ENCODE measurements at regions not wholly inside any gene's neighbourhood (a gene's known extent, or its start where the extent isn't known, plus 50 kb on each side); places are given as distances from the start of the nearest gene placed in this dataset.

- H3K36me3 ChIP-seq (ENCODE audit: control insufficient read depth, insufficient read depth, low read length) = no peaks in the 10 kb centered on the region
- H3K4me1 ChIP-seq (ENCODE audit: control insufficient read depth, insufficient read depth, low read length, poor library complexity, severe bottlenecking) = no peaks in the 10 kb centered on the region
- H3K9me3 ChIP-seq (ENCODE audit: control insufficient read depth, low read length) = no peaks in the 10 kb centered on the region
- H3K27ac ChIP-seq (ENCODE audit: insufficient read depth, low read length, poor library complexity, severe bottlenecking) = no peak overlapping the region
- no peak for DNase-seq
- H3K27me3 ChIP-seq (replicated peaks; ENCODE audit: control insufficient read depth, insufficient read depth, low read length, poor library complexity, severe bottlenecking) = no peaks in the 10 kb centered on the region
- H3K4me3 ChIP-seq (ENCODE audit: insufficient read depth, low read depth, low read length, poor library complexity, severe bottlenecking) = no peak overlapping the region
Observed at GRCh38 chr22:22976033-22976922, 88.7 kb downstream of the IGLL5 start.

- no peak for DNase-seq
- H3K4me3 ChIP-seq (ENCODE audit: insufficient read depth, low read depth, low read length, poor library complexity, severe bottlenecking) = no peak overlapping the region
- no peaks in the 10 kb centered on the region for H3K27me3 ChIP-seq (replicated peaks; ENCODE audit: control insufficient read depth, insufficient read depth, low read length, poor library complexity, severe bottlenecking)
- no peak overlapping the region for H3K27ac ChIP-seq (ENCODE audit: insufficient read depth, low read length, poor library complexity, severe bottlenecking)
- no peaks in the 10 kb centered on the region for H3K4me1 ChIP-seq (ENCODE audit: control insufficient read depth, insufficient read depth, low read length, poor library complexity, severe bottlenecking)
- no peaks in the 10 kb centered on the region for H3K9me3 ChIP-seq (ENCODE audit: control insufficient read depth, low read length)
- no peaks in the 10 kb centered on the region for H3K36me3 ChIP-seq (ENCODE audit: control insufficient read depth, insufficient read depth, low read length)
Observed at GRCh38 chr22:22977479-22978200, 90.0 kb downstream of the IGLL5 start.

- Histone ChIP-seq H3K27ac (ENCODE audit: insufficient read depth, low read length, poor library complexity, severe bottlenecking) (no peak overlapping the region), H3K4me1 (ENCODE audit: control insufficient read depth, insufficient read depth, low read length, poor library complexity, severe bottlenecking) (no peaks in the 10 kb centered on the region), H3K4me3 (ENCODE audit: insufficient read depth, low read depth, low read length, poor library complexity, severe bottlenecking) (no peak overlapping the region), H3K9me3 (ENCODE audit: control insufficient read depth, low read length) (no peaks in the 10 kb centered on the region), H3K36me3 (ENCODE audit: control insufficient read depth, insufficient read depth, low read length) (no peaks in the 10 kb centered on the region), H3K27me3 (replicated peaks; ENCODE audit: control insufficient read depth, insufficient read depth, low read length, poor library complexity, severe bottlenecking) (no peaks in the 10 kb centered on the region)
- DNase-seq = no peak
Observed at GRCh38 chr22:22978637-22979036, 91.0 kb downstream of the IGLL5 start.

GRCh38 chr22:22979121-22979724, 91.1 kb upstream of the GNAZ start:
- Histone ChIP-seq H3K4me3 (ENCODE audit: insufficient read depth, low read depth, low read length, poor library complexity, severe bottlenecking) (no peak overlapping the region), H3K9me3 (ENCODE audit: control insufficient read depth, low read length) (no peaks in the 10 kb centered on the region), H3K27ac (ENCODE audit: insufficient read depth, low read length, poor library complexity, severe bottlenecking) (no peak overlapping the region), H3K4me1 (ENCODE audit: control insufficient read depth, insufficient read depth, low read length, poor library complexity, severe bottlenecking) (no peaks in the 10 kb centered on the region), H3K27me3 (replicated peaks; ENCODE audit: control insufficient read depth, insufficient read depth, low read length, poor library complexity, severe bottlenecking) (no peaks in the 10 kb centered on the region), H3K36me3 (ENCODE audit: control insufficient read depth, insufficient read depth, low read length) (no peaks in the 10 kb centered on the region)
- DNase-seq = no peak

- Histone ChIP-seq H3K27me3 (replicated peaks; ENCODE audit: control insufficient read depth, insufficient read depth, low read length, poor library complexity, severe bottlenecking) (no peaks in the 10 kb centered on the region), H3K27ac (ENCODE audit: insufficient read depth, low read length, poor library complexity, severe bottlenecking) (no peak overlapping the region), H3K36me3 (ENCODE audit: control insufficient read depth, insufficient read depth, low read length) (no peaks in the 10 kb centered on the region), H3K4me1 (ENCODE audit: control insufficient read depth, insufficient read depth, low read length, poor library complexity, severe bottlenecking) (no peaks in the 10 kb centered on the region), H3K9me3 (ENCODE audit: control insufficient read depth, low read length) (no peaks in the 10 kb centered on the region), H3K4me3 (ENCODE audit: insufficient read depth, low read depth, low read length, poor library complexity, severe bottlenecking) (no peak overlapping the region)
- no peak for DNase-seq
Observed at GRCh38 chr22:22979954-22980353, 90.4 kb upstream of the GNAZ start.

- no peak for DNase-seq
- Histone ChIP-seq H3K36me3 (ENCODE audit: control insufficient read depth, insufficient read depth, low read length) (no peaks in the 10 kb centered on the region), H3K4me3 (ENCODE audit: insufficient read depth, low read depth, low read length, poor library complexity, severe bottlenecking) (no peak overlapping the region), H3K9me3 (ENCODE audit: control insufficient read depth, low read length) (no peaks in the 10 kb centered on the region), H3K27me3 (replicated peaks; ENCODE audit: control insufficient read depth, insufficient read depth, low read length, poor library complexity, severe bottlenecking) (no peaks in the 10 kb centered on the region), H3K27ac (ENCODE audit: insufficient read depth, low read length, poor library complexity, severe bottlenecking) (no peak overlapping the region), H3K4me1 (ENCODE audit: control insufficient read depth, insufficient read depth, low read length, poor library complexity, severe bottlenecking) (no peaks in the 10 kb centered on the region)
Observed at GRCh38 chr22:22981670-22982571, 88.4 kb upstream of the GNAZ start.

- H3K9me3 ChIP-seq (ENCODE audit: control insufficient read depth, low read length) = no peaks in the 10 kb centered on the region
- no peak overlapping the region for H3K4me3 ChIP-seq (ENCODE audit: insufficient read depth, low read depth, low read length, poor library complexity, severe bottlenecking)
- H3K27me3 ChIP-seq (replicated peaks; ENCODE audit: control insufficient read depth, insufficient read depth, low read length, poor library complexity, severe bottlenecking) = no peaks in the 10 kb centered on the region
- no peak overlapping the region for H3K27ac ChIP-seq (ENCODE audit: insufficient read depth, low read length, poor library complexity, severe bottlenecking)
- no peaks in the 10 kb centered on the region for H3K4me1 ChIP-seq (ENCODE audit: control insufficient read depth, insufficient read depth, low read length, poor library complexity, severe bottlenecking)
- DNase-seq = no peak
- no peaks in the 10 kb centered on the region for H3K36me3 ChIP-seq (ENCODE audit: control insufficient read depth, insufficient read depth, low read length)
Observed at GRCh38 chr22:22982616-22983015, 87.7 kb upstream of the GNAZ start.

- Histone ChIP-seq H3K9me3 (ENCODE audit: control insufficient read depth, low read length) (no peaks in the 10 kb centered on the region), H3K4me3 (ENCODE audit: insufficient read depth, low read depth, low read length, poor library complexity, severe bottlenecking) (no peak overlapping the region), H3K4me1 (ENCODE audit: control insufficient read depth, insufficient read depth, low read length, poor library complexity, severe bottlenecking) (no peaks in the 10 kb centered on the region), H3K27me3 (replicated peaks; ENCODE audit: control insufficient read depth, insufficient read depth, low read length, poor library complexity, severe bottlenecking) (no peaks in the 10 kb centered on the region), H3K36me3 (ENCODE audit: control insufficient read depth, insufficient read depth, low read length) (no peaks in the 10 kb centered on the region), H3K27ac (ENCODE audit: insufficient read depth, low read length, poor library complexity, severe bottlenecking) (no peak overlapping the region)
- DNase-seq = no peak
Observed at GRCh38 chr22:22983123-22983522, 87.2 kb upstream of the GNAZ start.

- Histone ChIP-seq H3K27ac (ENCODE audit: insufficient read depth, low read length, poor library complexity, severe bottlenecking) (no peak overlapping the region), H3K4me1 (ENCODE audit: control insufficient read depth, insufficient read depth, low read length, poor library complexity, severe bottlenecking) (no peaks in the 10 kb centered on the region), H3K9me3 (ENCODE audit: control insufficient read depth, low read length) (no peaks in the 10 kb centered on the region)
Observed at GRCh38 chr22:22983816-22984215, 86.5 kb upstream of the GNAZ start.

More at GRCh38 chr22:22983816-22984215, 86.5 kb upstream of the GNAZ start:
- no peaks in the 10 kb centered on the region for H3K36me3 ChIP-seq (ENCODE audit: control insufficient read depth, insufficient read depth, low read length)
- H3K4me3 ChIP-seq (ENCODE audit: insufficient read depth, low read depth, low read length, poor library complexity, severe bottlenecking) = no peak overlapping the region
- no peaks in the 10 kb centered on the region for H3K27me3 ChIP-seq (replicated peaks; ENCODE audit: control insufficient read depth, insufficient read depth, low read length, poor library complexity, severe bottlenecking)
- no peak for DNase-seq
